ENCODE measurements at regions not wholly inside any gene's neighbourhood (a gene's known extent, or its start where the extent isn't known, plus 50 kb on each side); places are given as distances from the start of the nearest gene placed in this dataset.

DNA sequence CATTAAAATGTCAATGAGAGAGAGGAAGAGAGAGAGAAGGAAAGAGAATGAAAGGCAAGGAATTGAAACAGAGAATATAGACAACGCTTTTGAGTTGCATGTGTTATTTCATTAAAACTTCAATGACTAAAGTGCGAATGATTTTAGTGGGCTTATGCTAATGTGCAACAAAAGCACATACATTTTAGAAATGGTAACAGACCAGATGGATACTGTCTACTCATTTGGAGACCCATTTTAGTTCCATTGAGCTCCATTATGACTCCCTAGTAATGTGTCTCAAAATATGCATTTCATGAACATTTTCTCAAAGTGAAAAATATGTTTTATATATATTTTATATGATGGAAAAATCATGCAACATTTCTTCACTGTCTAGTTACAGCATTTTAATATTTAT, 622.2 kb upstream of the GCFC2 start:
- no CpG with 5 or more reads among the region's 2 CpGs for WGBS (ENCODE audit: insufficient coverage)
- no peak overlapping the region for H3K27ac Mint-ChIP-seq

DNA sequence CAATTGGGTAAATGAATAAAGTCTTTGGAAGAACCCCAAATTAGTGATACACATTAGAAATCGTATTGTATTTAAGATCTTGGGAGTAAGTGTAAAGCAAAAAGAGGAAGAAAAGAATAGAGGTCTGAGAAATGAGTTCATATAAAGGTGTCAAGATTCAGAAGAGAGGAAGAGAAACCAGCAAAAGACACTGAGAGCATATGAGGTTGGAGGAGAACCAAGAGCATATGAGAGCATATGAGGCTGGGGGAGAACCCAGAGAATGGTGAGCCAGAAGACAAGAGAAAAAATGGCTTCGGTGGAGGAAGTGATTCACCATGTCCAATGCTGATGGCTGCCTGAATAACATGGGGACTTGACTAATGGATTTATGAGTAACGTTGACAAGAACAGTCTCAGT, 620.1 kb upstream of the GCFC2 start:
- intact Hi-C loops (cut with micrococcal nuclease) = no loop called here
- Mint-ChIP-seq H3K4me3 (no peak overlapping the region), H3K27ac (no peak overlapping the region), H3K36me3 (no peaks in the 10 kb centered on the region), H3K4me1 (no peaks in the 10 kb centered on the region), H3K9me3 (peaks cover 0 to 5% (median 0%) of the 10 kb centered on the region in 7 donors), H3K27me3 (ENCODE audit: low read depth in 3 of 3) (no peaks in the 10 kb centered on the region)
- no peaks in the 10 kb centered on the region for H3K4me1 ChIP-seq (ENCODE audit: control insufficient read depth in 1 of 2, insufficient read depth in 2 of 2, low read length in 2 of 2)
- no peaks in the 10 kb centered on the region for H3K9me3 ChIP-seq (replicated peaks in 1 of 2; ENCODE audit: control insufficient read depth in 1 of 2, insufficient read depth in 1 of 2, low read length in 2 of 2)
- H4K20me1 ChIP-seq (ENCODE audit: insufficient read depth, low read length) = no peaks in the 10 kb centered on the region
- no peak for DNase-seq
- H3K79me2 ChIP-seq (ENCODE audit: insufficient read depth, low read length) = no peaks in the 10 kb centered on the region
- TF ChIP-seq, protein P1, sequence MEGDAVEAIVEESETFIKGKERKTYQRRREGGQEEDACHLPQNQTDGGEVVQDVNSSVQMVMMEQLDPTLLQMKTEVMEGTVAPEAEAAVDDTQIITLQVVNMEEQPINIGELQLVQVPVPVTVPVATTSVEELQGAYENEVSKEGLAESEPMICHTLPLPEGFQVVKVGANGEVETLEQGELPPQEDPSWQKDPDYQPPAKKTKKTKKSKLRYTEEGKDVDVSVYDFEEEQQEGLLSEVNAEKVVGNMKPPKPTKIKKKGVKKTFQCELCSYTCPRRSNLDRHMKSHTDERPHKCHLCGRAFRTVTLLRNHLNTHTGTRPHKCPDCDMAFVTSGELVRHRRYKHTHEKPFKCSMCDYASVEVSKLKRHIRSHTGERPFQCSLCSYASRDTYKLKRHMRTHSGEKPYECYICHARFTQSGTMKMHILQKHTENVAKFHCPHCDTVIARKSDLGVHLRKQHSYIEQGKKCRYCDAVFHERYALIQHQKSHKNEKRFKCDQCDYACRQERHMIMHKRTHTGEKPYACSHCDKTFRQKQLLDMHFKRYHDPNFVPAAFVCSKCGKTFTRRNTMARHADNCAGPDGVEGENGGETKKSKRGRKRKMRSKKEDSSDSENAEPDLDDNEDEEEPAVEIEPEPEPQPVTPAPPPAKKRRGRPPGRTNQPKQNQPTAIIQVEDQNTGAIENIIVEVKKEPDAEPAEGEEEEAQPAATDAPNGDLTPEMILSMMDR (IDR thresholded peaks at IDR 0.05) = no peak
- no peaks in the 10 kb centered on the region for H3K27me3 ChIP-seq (ENCODE audit: control insufficient read depth in 2 of 2, insufficient read depth in 2 of 2, low read length in 2 of 2)
- H3K4me2 ChIP-seq (replicated peaks; ENCODE audit: extremely low read depth, low read length, poor library complexity, severe bottlenecking) = no peak overlapping the region
- H2AFZ ChIP-seq (ENCODE audit: insufficient read depth, low read depth, low read length, poor library complexity, severe bottlenecking) = no peak overlapping the region
- no peaks in the 10 kb centered on the region for H3K36me3 ChIP-seq (replicated peaks in 1 of 2; ENCODE audit: control insufficient read depth in 1 of 2, insufficient read depth in 2 of 2, low read length in 2 of 2)
- H3K4me3 ChIP-seq (replicated peaks in 1 of 3; ENCODE audit: low read depth in 2 of 3, low read length in 3 of 3) = no peak overlapping the region
- H3K9ac ChIP-seq (ENCODE audit: insufficient read depth, low read length, poor library complexity, severe bottlenecking) = no peak overlapping the region
- no peak overlapping the region for H3K27ac ChIP-seq (ENCODE audit: low read depth in 1 of 2, low read length in 2 of 2)
- 91% methylated on average over 3 of the region's 3 CpGs for WGBS (ENCODE audit: insufficient coverage)

More for the DNA sequence above, 622.2 kb upstream of the GCFC2 start:
- no peaks in the 10 kb centered on the region for H3K36me3 ChIP-seq (replicated peaks in 1 of 2; ENCODE audit: control insufficient read depth in 1 of 2, insufficient read depth in 2 of 2, low read length in 2 of 2)
- H3K4me3 Mint-ChIP-seq = no peak overlapping the region
- no peak overlapping the region for H3K9ac ChIP-seq (ENCODE audit: insufficient read depth, low read length, poor library complexity, severe bottlenecking)
- no peak overlapping the region for H3K4me3 ChIP-seq (replicated peaks in 1 of 3; ENCODE audit: low read depth in 2 of 3, low read length in 3 of 3)
- H3K9me3 ChIP-seq (replicated peaks in 1 of 2; ENCODE audit: control insufficient read depth in 1 of 2, insufficient read depth in 1 of 2, low read length in 2 of 2) = peaks cover 0 to 13% of the 10 kb centered on the region in 2 donors
- H3K4me1 Mint-ChIP-seq = no peaks in the 10 kb centered on the region
- no peaks in the 10 kb centered on the region for H4K20me1 ChIP-seq (ENCODE audit: insufficient read depth, low read length)
- H3K79me2 ChIP-seq (ENCODE audit: insufficient read depth, low read length) = no peaks in the 10 kb centered on the region
- no peak for DNase-seq
- no peaks in the 10 kb centered on the region for H3K4me1 ChIP-seq (ENCODE audit: control insufficient read depth in 1 of 2, insufficient read depth in 2 of 2, low read length in 2 of 2)
- TF ChIP-seq, protein P1 (IDR thresholded peaks at IDR 0.05) = no peak
- no peaks in the 10 kb centered on the region for H3K36me3 Mint-ChIP-seq
- no peak overlapping the region for H3K27ac ChIP-seq (ENCODE audit: low read depth in 1 of 2, low read length in 2 of 2)
- H3K27me3 ChIP-seq (ENCODE audit: control insufficient read depth in 2 of 2, insufficient read depth in 2 of 2, low read length in 2 of 2) = no peaks in the 10 kb centered on the region
- no peaks in the 10 kb centered on the region for H3K27me3 Mint-ChIP-seq (ENCODE audit: low read depth in 3 of 3)
- intact Hi-C loops (cut with micrococcal nuclease) = no loop called here
- H3K9me3 Mint-ChIP-seq = peaks cover 0 to 14% (median 9%) of the 10 kb centered on the region in 7 donors
- no peak overlapping the region for H3K4me2 ChIP-seq (replicated peaks; ENCODE audit: extremely low read depth, low read length, poor library complexity, severe bottlenecking)
- no peak overlapping the region for H2AFZ ChIP-seq (ENCODE audit: insufficient read depth, low read depth, low read length, poor library complexity, severe bottlenecking)
